GM23338 (cell line): ENCODE measurements at regions not wholly inside any gene's neighbourhood (a gene's known extent, or its start where the extent isn't known, plus 50 kb on each side); places are given as distances from the start of the nearest gene placed in this dataset.

Experiments used
- ATAC-seq: fragments of 200-7000 bp; cut with Tn5 transposase; 3 replicates; pipeline ENCODE4 v1.9.1; 2020
- DNase-seq: peaks from one replicate; pipeline ENCODE4 v3.0.0-alpha.2; 2015; ENCODE audit warnings: low spot score
- H2AFZ ChIP-seq: fragments of 200-600 bp; sonication (generic); 2 replicates; pipeline ENCODE4 v1.8.0; 2016; ENCODE audit warnings: antibody characterized with exemption, mild to moderate bottlenecking, moderate library complexity
- H3F3A ChIP-seq: fragments of 200-600 bp; sonication (generic); replicated peaks from 2 replicates; pipeline ENCODE4 v1.8.0; 2017; ENCODE audit warnings: antibody characterized with exemption, mixed run types, low read depth
- H3K27ac ChIP-seq: fragments of 200-600 bp; sonication (generic); 2 replicates; pipeline ENCODE4 v1.6.1; 2016; ENCODE audit warnings: low read depth
- H3K27me3 ChIP-seq: fragments of 200-600 bp; sonication (generic); 2 replicates; pipeline ENCODE4 v1.8.0; 2016; ENCODE audit warnings: mild to moderate bottlenecking, mixed run types, moderate library complexity; ENCODE audit not compliant: insufficient read depth
- H3K36me3 ChIP-seq: fragments of 200-600 bp; sonication (generic); 2 replicates; pipeline ENCODE4 v1.8.0; 2016; ENCODE audit warnings: mild to moderate bottlenecking; ENCODE audit not compliant: insufficient read depth
- H3K4me1 ChIP-seq: fragments of 200-600 bp; sonication (generic); 2 replicates; pipeline ENCODE4 v1.8.0; 2016; ENCODE audit warnings: mild to moderate bottlenecking, moderate library complexity; ENCODE audit not compliant: insufficient read depth
- H3K4me2 ChIP-seq: fragments of 200-600 bp; sonication (generic); 2 replicates; pipeline ENCODE4 v1.7.1; 2017; ENCODE audit warnings: mixed run types
- H3K4me3 ChIP-seq: fragments of 200-600 bp; sonication (generic); 2 replicates; pipeline ENCODE4 v1.6.1; 2016; ENCODE audit warnings: mixed run types
- H3K79me2 ChIP-seq: fragments of 200-600 bp; sonication (generic); replicated peaks from 2 replicates; pipeline ENCODE4 v1.8.0; 2017; ENCODE audit warnings: mild to moderate bottlenecking; ENCODE audit not compliant: insufficient read depth
- H3K9me2 ChIP-seq: fragments of 200-600 bp; sonication (generic); 2 replicates; pipeline ENCODE4 v1.8.0; 2017; ENCODE audit not compliant: insufficient read depth
- H4K20me1 ChIP-seq: fragments of 200-600 bp; sonication (generic); replicated peaks from 2 replicates; pipeline ENCODE4 v1.8.0; 2017; ENCODE audit warnings: mild to moderate bottlenecking; ENCODE audit not compliant: insufficient read depth
- H3K27ac Mint-ChIP-seq: 2 replicates; pipeline ENCODE4 v1.8.0; 2020; ENCODE audit warnings: inconsistent platforms, mild to moderate bottlenecking, moderate library complexity, mixed read lengths
- H3K27me3 Mint-ChIP-seq: 3 replicates; pipeline ENCODE4 v1.8.0; 2022; ENCODE audit warnings: low read depth, mild to moderate bottlenecking, moderate library complexity, mixed read lengths, inconsistent platforms; ENCODE audit not compliant: insufficient read depth, poor library complexity
- H3K36me3 Mint-ChIP-seq: 3 replicates; pipeline ENCODE4 v1.8.0; 2021; ENCODE audit warnings: low read depth, mild to moderate bottlenecking, inconsistent platforms, moderate library complexity, mixed read lengths
- H3K4me1 Mint-ChIP-seq: 3 replicates; pipeline ENCODE4 v1.8.0; 2020; ENCODE audit warnings: mild to moderate bottlenecking, inconsistent platforms, mixed read lengths
- H3K4me3 Mint-ChIP-seq: 3 replicates; pipeline ENCODE4 v1.8.0; 2021; ENCODE audit warnings: moderate library complexity, mild to moderate bottlenecking, inconsistent platforms, mixed read lengths
- H3K9me3 Mint-ChIP-seq: 3 replicates; pipeline ENCODE4 v1.8.0; 2020; ENCODE audit warnings: moderate library complexity, mild to moderate bottlenecking, inconsistent platforms, mixed read lengths
- EZH2 ChIP-seq: fragments of 200-600 bp; sonication (generic); IDR thresholded peaks from one replicate; pipeline ENCODE4 v1.8.0; 2017; ENCODE audit warnings: antibody characterized with exemption, mild to moderate bottlenecking, low read depth; ENCODE audit not compliant: unreplicated experiment
- EZH2phosphoT487 ChIP-seq: fragments of 200-600 bp; sonication (generic); IDR thresholded peaks from one replicate; pipeline ENCODE4 v1.8.1; 2018; ENCODE audit warnings: antibody characterized with exemption; ENCODE audit not compliant: unreplicated experiment
- POLR2AphosphoS5 ChIP-seq: IDR thresholded peaks from 2 replicates; pipeline ENCODE4 v1.6.1; 2016; ENCODE audit warnings: antibody characterized with exemption, low read depth
- STAT1 ChIP-seq: IDR thresholded peaks from one replicate; pipeline ENCODE4 v1.6.1; 2016; ENCODE audit warnings: antibody characterized with exemption; ENCODE audit not compliant: unreplicated experiment
- ZNF114 ChIP-seq: fragments of 250-450 bp; sonication (Bioruptor Pico); IDR thresholded peaks from 2 replicates; pipeline ENCODE4 v1.5.0; 2020; ENCODE audit warnings: mild to moderate bottlenecking, moderate library complexity
- ZNF331 ChIP-seq: fragments of 250-450 bp; sonication (Bioruptor Pico); IDR thresholded peaks from 2 replicates; pipeline ENCODE4 v1.5.0; 2020; ENCODE audit warnings: low read depth, mild to moderate bottlenecking, moderate library complexity
- ZNF462 ChIP-seq: fragments of 250-450 bp; sonication (Bioruptor Pico); IDR thresholded peaks from 2 replicates; pipeline ENCODE4 v1.5.0; 2020; ENCODE audit warnings: mild to moderate bottlenecking, moderate library complexity
- TF ChIP-seq, protein P1 (sequence below): IDR thresholded peaks from 2 replicates; pipeline ENCODE4 v1.6.1; 2016; ENCODE audit warnings: antibody characterized with exemption

DNA sequence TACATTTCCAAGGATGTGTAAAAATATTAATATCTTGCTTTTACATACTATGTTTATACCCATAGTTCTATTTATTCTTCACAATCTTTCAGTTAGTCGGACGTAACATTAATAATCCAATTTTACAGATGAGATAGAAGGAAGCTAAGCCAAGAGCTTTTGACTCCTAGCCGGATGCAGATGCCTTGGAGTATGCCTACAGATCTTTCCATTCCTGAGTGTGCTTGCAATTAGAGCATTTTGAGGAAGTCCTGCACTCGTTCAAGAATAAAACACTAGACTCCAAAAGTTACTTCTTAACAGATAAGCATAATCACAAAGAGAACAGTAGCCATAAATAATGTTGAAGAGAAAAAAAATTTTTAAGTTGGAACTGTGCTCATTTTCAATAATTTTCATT is 337.6 kb upstream of the CLEC14A start (continued):
- TF ChIP-seq, protein P1, sequence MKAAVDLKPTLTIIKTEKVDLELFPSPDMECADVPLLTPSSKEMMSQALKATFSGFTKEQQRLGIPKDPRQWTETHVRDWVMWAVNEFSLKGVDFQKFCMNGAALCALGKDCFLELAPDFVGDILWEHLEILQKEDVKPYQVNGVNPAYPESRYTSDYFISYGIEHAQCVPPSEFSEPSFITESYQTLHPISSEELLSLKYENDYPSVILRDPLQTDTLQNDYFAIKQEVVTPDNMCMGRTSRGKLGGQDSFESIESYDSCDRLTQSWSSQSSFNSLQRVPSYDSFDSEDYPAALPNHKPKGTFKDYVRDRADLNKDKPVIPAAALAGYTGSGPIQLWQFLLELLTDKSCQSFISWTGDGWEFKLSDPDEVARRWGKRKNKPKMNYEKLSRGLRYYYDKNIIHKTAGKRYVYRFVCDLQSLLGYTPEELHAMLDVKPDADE = no peak
- no peak for TF ChIP-seq ZNF114 (CRISPR knock-in tag)
- TF ChIP-seq POLR2AphosphoS5 = no peak
- no peak for TF ChIP-seq STAT1
- TF ChIP-seq ZNF462 (CRISPR knock-in tag) = no peak
- no peak for TF ChIP-seq EZH2

DNA sequence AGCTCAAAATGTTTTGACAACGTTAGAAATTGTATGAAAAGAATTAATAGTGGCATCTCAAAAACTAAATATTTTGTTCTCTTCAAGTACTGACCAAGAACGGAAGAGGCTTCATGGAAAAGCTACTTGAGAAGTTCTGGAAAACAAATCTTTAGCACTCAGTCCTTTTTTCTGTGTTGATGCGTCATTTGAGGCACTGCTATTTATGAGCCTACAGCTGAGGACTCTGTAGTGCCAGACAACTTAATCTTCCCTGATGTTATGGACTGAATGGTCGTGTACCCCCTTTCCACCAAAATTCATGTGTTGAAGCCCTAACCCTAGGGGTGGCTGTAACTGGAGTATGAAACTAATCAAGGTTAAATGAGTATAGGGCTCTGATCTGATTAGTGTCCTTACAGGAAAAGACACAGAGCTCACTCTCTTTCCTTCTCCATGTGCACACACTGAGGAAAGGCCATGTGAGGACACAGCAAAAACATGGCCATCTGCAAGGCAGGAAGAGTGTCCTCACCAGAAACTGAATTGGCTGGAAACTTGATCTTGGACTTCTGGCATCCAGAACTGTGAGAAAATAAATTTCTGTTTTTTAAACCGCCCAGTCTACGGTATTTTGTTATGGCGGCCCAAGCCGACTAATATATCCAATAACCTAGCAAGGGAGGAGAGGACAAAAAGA is 337.0 kb upstream of the CLEC14A start:
- peaks cover 3% of the 10 kb centered on the region; the same call in 1 of the 2 replicates for H3K9me2 ChIP-seq
- H3F3A ChIP-seq = no peaks in the 10 kb centered on the region
- H3K27ac ChIP-seq = no peak overlapping the region
- Mint-ChIP-seq H3K27me3 (peaks cover 5% of the 10 kb centered on the region), H3K4me3 (no peak overlapping the region), H3K27ac (no peak overlapping the region), H3K4me1 (no peaks in the 10 kb centered on the region), H3K36me3 (no peaks in the 10 kb centered on the region), H3K9me3 (no peaks in the 10 kb centered on the region; the same call in 2 of the 3 replicates)
- DNase-seq (no peak), ATAC-seq (no peak)
- no peaks in the 10 kb centered on the region for H4K20me1 ChIP-seq
- H3K4me3 ChIP-seq = no peak overlapping the region
- H3K79me2 ChIP-seq = no peaks in the 10 kb centered on the region
- H3K27me3 ChIP-seq = no peaks in the 10 kb centered on the region
- no peak overlapping the region for H2AFZ ChIP-seq
- H3K4me1 ChIP-seq = no peaks in the 10 kb centered on the region
- no peaks in the 10 kb centered on the region for H3K36me3 ChIP-seq
- no peak overlapping the region for H3K4me2 ChIP-seq
- no peak for TF ChIP-seq ZNF114 (CRISPR knock-in tag)
- no peak for TF ChIP-seq EZH2phosphoT487
- TF ChIP-seq STAT1 = no peak
- TF ChIP-seq ZNF331 (CRISPR knock-in tag) = no peak
- no peak for TF ChIP-seq EZH2
- no peak for TF ChIP-seq ZNF462 (CRISPR knock-in tag)
